Left kidney (tissue), 1 donor: ENCODE measurements at regions not wholly inside any gene's neighbourhood (a gene's known extent, or its start where the extent isn't known, plus 50 kb on each side); places are given as distances from the start of the nearest gene placed in this dataset.

Source experiments
- DNase-seq: peaks from one replicate; pipeline ENCODE4 v3.0.0-alpha.2; 2013

DNA sequence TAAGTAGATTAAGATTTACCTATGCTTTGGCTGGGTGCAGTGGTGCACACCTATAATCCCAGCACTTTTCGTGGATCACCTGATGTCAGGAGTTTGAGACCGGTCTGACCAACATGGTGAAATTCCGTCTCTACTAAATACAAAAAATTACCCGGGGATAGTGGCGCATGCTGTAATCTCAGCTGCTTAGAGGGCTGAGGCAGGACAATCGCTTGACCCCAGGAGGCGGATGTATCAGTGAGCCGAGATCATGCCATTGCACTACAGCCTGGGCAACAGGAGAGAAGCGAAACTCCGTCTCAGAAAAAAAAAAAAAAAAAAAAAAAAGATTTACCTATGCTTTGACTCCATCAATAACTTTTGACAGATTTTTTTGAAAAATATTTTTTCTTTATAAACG lies 267.1 kb upstream of the SEMA6A start:
- DNase-seq: no peak

DNA sequence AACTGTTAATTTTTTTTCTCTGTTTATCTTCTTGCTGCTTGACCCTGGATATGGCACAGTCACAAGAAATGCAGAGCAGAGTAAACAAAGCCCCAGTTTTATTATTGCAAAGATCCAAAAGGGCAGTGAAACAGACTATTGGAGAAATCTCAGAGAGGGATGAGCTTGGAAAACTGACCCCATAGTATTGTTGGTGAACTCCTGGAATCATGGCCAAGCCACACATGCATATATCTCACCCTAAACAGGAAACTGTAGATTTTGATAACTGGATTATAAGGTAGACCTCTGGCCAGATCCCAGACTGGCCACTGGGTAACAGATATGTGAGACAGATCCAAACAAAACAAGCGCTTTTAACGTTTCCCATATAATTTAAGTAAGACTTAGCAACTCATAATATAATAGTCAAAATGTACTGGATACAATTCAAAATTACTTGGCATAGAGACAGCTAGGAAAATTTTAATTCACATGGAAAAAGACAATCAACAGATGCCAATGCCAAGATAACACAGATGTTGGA lies 263.5 kb upstream of the SEMA6A start:
- DNase-seq: no peak

DNA sequence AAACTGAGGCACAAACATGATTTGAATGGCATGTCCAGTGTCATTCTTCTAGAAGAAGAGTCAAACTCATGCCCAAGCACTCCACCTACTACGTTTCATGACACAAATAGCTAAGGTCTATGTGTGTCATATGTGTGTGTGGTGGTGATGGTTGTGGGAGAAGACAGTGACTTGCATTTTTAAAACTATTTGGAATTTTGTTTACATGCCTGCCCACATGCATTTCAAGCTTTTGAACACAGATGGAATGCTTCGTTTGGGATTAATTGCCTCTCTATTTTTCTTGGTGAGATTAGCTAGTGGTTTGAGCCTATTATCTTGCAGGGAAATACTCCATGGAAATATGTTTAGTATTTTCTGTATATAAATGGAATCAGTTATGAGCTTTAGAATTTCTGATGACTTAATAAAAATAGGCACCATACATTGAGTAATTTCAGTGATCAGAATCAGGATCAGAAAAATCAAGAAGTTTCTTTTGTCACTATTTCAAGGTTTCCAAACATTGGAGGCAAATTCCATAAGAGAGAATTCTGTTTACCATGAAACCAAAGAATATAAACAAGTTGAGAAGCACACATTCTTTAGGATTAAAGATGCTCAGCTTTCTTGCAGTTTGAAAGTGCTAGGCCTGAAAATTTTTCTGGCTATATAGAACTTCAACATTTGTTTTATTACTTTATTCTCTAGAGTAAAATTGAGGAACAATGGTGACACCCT lies 260.3 kb upstream of the SEMA6A start:
- no peak for DNase-seq

DNA sequence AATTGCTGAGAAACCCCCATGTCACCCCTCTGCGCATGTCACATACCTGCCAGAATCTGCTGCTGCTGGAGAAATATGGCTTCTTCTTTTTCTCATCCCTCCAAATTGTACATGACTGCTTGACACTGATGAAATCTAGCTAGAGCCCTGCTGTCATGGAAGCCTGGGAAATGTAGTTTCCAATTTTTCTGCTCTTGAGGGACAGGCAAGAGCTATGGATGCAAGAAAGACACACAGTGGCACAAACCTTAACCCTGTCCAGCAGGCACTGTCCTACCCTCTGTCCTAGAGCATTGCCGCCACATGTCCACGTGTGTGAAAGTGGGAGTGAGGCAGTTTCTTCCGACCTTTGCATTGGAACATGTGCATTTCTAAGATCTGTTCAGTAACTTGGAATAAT lies 255.5 kb upstream of the SEMA6A start:
- DNase-seq: no peak

DNA sequence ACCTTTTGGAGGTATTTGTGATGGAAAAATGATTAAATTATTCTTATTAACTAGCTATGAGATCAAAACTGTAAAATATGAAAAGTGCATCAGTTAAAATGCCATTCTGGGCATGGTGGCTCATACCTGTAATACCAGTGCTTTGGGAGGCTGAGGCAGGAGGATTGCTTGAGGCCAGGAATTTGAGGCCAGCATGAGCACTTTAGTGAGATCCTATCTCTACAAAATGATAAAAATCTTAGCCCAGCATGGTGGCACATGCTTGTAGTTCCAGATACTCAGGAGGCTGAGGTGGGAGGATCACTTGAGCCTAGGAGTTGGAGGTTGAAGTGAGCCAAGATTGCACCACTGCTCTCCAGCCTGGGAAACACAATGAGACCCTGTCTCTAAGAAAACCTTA lies 252.5 kb upstream of the SEMA6A start:
- no peak for DNase-seq

DNA sequence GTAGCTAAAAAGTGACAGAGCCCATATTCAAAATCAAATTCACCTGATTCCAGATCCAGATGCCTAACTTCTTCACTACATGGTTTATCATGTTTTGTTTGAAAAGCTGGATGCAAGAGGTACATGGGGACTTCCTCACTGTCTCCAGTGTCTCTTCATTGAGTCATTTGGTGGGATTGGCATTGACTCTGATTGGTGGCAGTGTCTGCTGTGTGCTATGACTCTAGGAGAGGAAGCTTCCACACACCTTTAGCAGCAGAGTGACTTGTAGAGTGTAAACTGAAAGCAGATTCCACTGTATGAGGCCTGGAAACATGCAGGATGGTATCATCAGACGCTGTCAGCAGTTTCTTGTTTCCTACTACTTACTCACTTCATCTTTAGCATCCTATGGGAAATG lies 250.9 kb upstream of the SEMA6A start:
- DNase-seq: no peak

DNA sequence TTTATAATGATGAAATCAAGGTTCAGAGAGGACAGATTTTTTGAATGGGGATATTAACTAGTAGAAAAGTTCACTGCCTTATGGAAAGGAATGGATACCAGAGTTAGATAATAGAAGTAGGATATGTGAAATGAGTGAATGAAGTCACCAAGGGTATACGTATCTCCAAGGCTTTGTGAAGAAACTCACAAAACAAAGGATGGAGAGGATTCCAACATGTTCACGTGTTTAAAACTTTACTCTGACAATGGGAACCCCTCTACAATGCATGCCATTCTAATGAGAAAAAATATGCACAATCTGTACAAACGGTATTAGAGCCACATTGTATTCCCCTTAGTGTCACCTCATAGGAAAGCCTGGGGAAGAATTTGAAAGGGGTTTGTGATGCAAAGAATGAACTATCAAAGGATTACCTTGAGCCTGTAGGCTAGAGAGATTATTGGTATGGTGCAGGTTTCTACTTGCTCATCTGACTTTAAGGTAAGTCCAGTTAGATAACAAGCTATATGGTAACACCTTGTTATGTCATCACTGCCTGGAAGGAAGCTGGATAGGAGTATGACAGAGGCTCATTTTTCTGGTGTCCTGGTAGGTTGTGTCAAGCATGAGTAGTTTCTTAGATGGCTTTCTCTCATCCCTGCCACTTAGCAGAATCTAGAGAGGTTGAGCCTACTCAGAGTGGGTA lies 250.3 kb upstream of the SEMA6A start:
- DNase-seq: no peak

DNA sequence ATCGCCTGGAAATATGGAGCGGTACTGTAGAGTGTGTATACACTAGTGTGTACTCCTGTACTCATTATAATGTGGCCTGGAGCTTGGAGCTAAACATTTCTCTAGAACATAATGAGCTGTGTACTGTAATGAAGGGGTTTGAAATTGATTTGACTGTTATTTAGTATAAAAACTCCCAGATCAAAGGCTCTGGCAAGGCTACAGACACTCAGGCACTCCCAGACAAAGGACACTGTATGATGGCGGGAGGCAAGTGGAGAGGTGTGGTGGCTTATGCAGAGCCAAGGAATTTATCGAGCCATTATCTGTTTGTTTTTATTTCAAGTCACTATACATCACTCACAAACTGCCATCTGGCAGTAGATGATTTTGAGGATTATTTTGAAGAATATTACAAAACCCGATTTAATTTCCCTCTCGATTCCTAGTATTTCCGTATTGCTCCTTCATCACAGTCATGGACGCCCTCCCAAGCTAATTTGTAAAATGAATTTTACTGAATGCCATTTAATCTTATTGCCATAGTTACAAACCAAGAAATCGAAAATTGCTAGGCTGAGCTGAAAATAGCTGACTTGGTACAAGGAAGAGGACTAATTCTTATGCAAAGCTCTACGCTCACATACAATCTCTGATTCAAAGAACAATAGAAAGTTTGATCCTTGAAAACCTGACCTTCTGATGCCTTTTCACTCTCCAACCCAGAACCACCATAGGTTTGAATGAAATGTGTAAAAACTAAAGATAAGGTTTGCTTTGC lies 240.2 kb upstream of the SEMA6A start:
- no peak for DNase-seq

DNA sequence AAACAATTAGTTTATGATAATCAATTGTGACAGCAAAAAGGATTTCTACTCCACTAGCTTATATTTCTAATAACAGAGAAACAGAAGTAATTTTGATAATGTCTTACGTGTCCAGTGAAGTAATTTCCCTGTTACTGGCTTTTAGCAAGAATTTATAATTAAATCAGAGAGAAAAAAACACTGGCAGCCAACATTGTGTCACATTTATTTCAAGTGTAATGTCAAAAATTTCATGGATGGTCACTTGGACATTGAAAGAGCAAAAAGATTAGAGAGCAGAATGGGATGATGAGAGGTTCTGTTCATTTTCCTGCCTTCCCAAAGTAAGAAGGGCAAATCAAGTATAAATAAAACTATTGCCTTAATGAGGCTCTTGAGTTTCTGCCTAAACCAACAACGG lies 239.3 kb upstream of the SEMA6A start:
- no peak for DNase-seq

DNA sequence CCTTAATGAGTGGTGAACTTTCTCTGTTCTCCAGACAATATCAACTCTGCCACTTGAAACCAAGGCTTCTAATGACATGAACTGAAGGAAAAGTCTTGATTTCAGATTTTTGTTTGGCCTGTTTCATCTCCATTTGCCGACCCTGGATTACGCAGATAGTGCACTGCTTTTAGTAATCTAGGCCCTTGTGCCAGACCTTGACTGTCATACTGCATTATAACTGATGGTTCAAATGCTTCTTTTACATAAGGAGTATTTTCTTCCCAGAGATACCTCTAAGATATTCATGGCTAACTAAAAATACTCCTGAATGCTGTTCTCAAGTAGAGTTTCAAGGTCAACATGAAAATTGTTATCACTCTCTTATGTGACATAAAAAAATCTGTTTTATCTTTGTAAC lies 238.7 kb upstream of the SEMA6A start:
- no peak for DNase-seq

DNA sequence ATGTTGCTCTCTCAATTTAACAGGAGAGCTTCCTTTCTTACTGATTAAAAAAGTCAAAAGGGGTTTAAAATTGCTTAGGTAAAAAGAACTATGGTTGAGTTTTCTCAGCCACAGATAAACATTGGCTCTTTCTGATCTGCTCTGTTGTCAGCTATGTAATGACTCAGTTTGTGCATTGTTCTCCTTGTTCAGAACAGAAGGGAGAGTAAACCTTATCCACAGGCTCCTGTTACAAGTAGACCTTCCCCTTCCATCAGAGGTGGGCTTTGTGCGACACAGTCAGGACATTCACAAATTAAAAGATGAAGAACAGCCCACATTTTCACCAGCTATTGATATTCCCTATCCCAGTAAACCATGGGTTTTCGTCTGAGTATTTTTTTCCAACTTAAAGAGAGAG lies 236.3 kb upstream of the SEMA6A start:
- no peak for DNase-seq

DNA sequence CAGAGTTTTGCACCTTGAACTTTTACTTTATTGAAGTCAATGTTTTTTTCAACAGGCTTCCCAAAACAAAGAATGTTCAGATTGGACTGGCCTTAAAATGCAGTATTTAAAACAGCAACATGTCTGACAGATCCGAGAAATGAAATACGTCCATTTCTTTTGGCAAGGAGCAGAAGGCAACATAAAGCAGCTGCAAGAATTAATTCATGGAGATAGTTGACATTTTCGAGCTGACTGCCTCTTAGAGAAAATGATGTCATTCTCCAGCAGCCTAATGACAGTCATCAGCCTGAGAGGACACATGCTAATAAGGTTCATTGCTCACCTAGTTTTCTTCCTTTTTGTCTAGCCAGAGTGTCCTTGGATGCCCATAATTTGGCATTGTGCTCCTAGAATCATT lies 232.2 kb upstream of the SEMA6A start:
- DNase-seq: peak; percentile 13

DNA sequence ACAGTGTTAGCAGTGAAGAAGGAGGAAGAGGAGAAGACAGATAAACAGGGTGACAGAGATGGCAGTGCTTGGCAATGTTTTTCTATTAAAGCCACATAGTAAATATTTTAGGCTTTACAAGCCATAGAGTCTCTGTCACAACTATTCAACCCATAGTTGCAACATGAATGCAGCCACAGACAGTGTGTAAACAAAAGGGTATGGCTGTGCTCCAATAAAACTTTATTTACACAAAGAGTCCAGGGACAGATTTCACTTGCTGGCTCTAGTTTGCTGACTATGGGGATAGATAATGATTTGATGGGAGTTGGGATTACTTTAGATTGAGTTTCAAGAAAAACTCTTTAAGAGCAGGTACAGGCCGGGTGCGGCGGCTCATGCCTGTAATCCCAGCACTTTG lies 224.8 kb upstream of the SEMA6A start:
- no peak for DNase-seq

DNA sequence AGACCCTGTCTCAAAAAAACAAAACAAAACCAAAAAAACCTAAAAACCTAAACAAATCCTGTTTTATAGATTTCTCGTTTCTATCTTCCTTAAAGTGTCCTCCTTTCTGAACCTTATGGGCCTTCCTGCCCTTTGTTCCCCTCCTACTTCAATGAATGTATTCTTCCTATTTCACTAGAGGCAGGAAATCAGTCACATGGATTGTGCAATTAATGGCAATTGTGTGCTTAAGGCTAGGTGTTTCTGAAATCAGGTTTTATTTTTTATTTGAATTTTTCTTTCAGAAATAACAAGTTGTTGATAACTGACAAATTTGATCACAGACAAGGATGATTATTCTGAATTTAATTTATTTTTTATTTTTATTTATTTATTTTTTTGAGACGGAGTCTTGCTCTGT lies 220.6 kb upstream of the SEMA6A start:
- no peak for DNase-seq

DNA sequence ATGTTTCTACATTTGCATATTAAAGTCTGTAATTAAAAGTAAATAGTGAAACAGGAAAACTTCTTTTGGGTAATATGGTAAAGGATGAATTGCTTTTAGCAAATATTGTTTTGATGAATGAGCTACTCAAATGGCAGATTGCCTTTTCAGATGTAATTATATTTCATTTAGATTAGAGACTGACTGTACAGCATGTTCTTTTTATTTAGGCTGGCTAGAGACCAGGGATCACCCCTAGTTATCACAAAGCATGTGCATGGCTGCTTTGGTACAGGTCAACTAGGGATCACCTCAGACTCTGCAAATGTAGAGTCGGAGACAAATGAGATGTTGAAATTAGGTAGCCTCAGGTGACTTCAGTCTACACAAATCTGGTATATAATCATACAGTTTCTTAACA lies 214.9 kb upstream of the SEMA6A start:
- DNase-seq: no peak

DNA sequence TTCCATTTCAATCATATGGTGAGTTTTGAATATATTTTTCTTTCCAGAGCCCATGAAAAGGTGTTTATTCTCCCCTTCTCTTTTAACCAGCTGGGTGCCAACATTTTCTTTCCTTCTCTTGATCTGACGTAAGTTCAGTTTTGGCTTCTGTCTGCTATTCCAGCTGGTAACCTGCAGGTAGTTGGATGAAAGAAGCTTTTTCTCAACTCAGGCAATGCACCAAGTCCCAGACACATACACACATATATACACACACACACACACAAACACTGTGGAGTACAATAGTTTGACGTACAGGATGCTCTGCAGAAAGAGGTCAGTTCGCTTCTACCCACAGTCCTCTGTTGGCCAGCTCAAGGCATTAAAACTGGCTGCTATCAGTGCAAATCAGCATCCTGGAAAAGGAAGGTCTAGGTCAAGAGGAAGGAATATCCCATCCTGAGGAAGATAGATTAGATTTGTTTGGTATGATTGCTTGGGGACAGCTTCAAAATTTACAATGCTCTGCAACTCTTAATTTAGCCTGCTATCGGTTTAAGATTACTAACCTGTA lies 214.3 kb upstream of the SEMA6A start:
- DNase-seq: no peak

DNA sequence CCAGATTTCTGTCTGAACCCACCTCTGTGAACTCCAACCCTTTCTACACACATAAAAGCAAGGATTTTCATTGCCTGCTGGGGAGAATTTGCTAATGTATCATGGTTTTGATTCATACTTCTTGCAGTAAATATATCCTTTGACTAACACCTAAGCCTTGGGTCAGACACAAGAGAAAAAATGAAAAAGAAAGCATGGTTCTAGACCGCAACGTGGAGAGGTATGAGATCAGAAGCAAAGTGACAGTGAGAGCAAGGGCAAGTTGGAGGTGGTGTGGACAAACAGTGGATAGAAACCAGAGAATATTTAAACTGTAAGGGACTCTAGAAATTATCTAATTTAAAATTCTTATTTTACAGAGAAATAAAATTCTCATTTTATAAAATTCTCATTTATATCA lies 212.9 kb upstream of the SEMA6A start:
- no peak for DNase-seq

DNA sequence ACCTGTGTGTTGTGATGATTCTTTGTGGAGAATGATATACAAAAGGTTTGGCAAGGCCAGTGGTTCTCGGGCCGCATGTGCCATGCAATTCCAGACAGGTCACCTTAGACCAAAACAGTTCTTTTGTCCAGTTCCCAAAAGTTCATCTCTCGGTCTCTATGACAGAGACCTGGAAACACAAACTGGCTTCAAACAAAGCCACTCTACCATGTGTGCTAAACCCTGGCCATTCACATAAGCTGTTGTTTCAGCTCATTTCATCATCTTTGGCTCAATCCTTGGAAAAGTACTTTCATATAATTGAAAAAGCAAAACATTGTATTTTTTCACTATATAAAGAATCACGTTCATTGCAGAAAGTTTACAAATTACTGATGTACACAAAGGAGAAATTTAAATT lies 210.5 kb upstream of the SEMA6A start:
- DNase-seq: no peak

DNA sequence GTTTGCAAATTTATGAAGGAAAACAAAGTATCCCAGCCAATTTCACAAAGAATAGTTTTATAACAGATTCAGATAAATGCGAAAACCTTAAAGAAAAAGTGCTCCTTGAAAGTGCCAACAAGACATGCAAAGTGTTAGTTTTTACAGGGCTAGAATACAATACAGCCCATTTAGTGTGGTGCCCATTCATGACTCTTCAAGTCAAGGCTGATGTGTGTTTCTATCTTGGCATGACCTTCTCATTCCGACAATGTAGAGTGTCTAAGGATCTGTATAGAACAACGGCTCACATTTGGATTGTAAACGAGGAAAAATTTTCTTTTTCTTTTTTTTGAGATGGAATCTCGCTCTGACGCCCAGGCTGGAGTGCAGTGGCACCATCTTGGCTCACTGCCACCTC lies 205.2 kb upstream of the SEMA6A start:
- DNase-seq: no peak

DNA sequence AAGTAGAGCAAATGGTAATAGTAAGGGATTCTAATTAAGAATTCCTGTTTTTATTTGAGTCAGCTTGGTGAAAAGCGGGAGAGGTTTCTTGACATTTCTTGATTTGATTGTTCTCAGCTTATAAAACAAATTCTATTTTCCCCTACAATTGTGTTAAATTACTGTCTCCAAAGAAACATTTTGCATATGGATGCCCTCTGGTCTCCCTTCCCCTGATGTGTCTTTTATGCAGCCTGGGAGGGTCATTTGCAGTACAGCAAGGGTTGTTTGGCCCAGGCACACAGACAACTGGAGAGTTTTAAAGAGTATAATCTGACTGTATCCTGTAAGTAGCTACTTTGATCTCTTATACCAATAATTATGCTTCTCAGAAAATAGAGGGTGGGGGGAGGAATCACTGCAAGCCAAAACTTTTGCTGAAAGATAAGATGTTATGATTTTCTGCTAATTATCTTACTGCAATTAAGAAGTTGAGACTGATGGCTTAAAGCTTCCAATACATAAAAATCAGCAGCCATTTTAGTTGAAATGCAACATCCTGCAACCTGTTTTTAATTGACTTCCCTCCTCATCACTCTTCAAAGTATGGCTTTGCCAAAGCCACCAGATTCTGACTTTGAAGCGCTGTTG lies 204.1 kb upstream of the SEMA6A start:
- DNase-seq: no peak

DNA sequence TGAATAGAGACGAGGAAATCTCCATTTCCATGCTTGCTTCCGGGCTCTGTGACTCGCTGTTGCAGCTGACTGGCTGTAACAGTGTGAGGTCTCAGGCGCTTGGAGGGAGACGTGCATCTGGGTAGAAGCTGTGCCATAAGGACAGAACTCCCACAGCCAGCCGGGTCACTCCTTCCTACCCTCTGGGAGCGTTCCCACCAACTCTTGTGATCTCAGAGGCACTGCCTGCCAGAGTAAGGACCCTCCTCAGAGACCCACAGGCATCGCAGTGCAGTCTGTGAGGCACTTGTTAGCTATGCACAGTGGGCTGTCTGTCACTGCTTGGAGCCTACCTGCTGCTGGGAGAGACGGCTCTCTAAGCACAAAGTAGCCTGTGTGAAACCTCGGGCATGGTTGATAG lies 203.4 kb upstream of the SEMA6A start:
- DNase-seq: peak; percentile 58

DNA sequence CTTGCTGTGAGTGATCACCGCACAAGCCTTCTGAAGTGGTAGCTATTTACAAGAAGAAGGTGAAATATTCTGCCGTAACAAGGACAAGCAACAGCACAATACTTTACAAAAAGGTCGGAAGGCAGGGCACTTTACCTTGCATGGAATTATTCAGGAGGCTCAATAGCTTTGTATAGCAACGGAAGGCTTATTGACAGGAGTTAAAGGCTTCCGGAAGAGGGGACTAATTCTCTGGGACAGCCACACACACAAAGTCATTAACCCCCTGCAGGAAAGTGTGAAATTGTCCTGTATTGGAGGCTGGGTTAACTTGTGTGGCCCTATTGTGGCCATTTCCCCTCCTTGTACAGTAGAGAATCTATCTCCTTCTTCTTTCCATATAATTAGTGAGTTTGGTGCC lies 199.3 kb upstream of the SEMA6A start:
- no peak for DNase-seq
